HG03196 (cell line): ENCODE measurements at regions not wholly inside any gene's neighbourhood (a gene's known extent, or its start where the extent isn't known, plus 50 kb on each side); places are given as distances from the start of the nearest gene placed in this dataset.

Experiments
- ATAC-seq: cut with Tn5 transposase; IDR thresholded peaks from one replicate; pipeline ENCODE4 v1.9.1; 2021; ENCODE audit not compliant: unreplicated experiment

GRCh38 chr13:84418041-84418440 is 535.8 kb upstream of the SLITRK1 start:
- ATAC-seq, result no peak

DNA sequence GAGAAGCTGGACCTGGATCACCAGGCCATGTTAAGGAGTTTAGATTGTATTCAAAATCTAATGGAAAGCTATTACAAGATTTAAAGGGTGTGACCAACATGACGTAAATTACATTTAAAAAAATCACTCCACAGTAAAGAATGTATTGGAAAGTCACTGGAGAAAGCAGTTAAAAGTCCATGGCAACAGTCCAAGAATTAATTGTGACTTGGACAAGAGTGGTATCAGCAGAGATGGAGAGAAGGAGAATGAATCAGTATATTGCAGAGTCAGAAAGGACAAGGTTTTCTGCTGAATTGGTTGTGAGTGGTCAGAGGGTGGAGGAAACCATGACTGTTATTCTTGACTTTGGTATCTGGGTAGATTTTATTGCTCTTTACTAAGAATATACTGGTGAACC is 535.1 kb upstream of the SLITRK1 start:
- ATAC-seq, result no peak

DNA sequence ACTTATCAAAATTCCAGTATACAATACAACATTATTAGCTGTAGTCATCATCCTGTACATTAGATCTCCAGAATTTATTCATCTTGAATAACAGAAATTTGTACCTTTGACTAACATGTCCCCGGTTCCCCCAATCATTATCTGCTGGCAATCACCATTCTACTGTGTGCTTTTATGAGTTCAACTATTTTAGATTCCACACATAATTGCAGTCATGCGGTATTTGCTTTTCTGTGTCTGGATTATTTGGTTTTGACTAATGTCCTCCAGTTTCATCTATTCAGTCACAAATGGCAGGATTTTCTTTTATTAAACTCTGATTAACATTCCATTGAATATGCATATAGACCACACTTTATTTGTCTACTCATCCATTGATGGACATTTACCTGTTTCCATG is 530.7 kb upstream of the SLITRK1 start:
- ATAC-seq, result no peak

GRCh38 chr13:84405286-84405685 is 523.0 kb upstream of the SLITRK1 start:
- no peak for ATAC-seq

DNA sequence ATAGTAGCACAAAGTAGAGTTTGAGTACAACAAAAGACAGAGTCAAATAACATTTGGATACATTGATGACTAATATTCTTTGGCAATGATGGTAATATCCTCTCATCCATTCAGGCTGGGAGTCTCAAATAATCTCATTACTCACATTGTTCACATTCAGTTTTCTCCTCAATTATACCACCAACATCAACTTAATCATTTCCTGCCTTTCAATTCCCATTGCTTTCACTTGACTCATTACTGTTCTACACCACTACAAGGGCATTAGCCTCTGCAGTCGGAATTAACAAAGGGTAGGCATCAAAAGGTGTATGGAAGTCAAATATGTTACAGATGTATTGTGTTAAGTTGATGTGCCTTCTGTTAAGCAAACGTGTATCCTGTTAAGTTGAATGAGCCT is 518.4 kb upstream of the SLITRK1 start:
- ATAC-seq, result no peak

GRCh38 chr13:84399320-84400085 is 517.2 kb upstream of the SLITRK1 start:
- no peak for ATAC-seq

- no peak for ATAC-seq
These were observed 511.8 kb upstream of the SLITRK1 start for GRCh38 chr13:84393981-84394625.

- ATAC-seq, result no peak
These were observed 498.6 kb upstream of the SLITRK1 start for GRCh38 chr13:84380866-84381265.

- no peak for ATAC-seq
These were observed 494.8 kb upstream of the SLITRK1 start for GRCh38 chr13:84377106-84377505.

- ATAC-seq, result no peak
These were observed 484.2 kb upstream of the SLITRK1 start for GRCh38 chr13:84366506-84366905.

GRCh38 chr13:84362777-84363176 is 480.5 kb upstream of the SLITRK1 start:
- no peak for ATAC-seq

DNA sequence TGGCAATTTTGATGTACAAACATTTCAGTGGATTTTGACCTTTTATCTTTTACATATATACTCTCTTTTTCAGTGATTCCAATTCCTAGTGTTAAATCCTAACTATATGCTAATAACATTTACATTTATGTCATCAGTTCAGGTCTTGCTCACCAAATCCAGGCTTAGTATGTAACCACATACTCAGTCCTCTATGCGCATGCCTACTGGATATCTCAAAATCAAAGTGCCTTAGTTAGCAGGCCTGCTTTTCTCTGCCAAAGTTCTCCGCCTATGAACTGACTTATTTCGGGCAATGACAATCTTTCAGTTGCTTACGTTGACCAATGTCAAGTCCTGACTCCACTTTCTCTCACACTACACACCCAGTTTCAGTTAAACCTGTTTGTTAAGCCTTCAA is 478.5 kb upstream of the SLITRK1 start:
- no peak for ATAC-seq

DNA sequence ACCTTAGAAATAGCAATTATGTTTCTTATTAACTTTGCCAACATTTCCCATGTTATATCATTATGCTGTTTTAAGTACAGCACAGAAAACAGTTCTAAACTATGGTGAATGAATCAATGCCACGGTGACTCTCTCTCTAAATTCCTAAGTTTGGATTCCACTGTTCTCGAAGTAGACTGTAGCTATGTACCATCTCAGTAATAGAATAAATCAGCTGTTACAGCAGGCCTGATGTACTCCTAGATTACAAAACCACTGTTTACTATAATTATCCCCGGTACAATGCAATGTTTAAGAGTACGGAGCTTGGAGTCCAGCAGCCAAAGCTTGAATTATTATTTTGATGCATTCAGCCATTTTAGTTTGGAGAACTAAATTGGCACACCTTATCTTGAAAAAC is 476.3 kb upstream of the SLITRK1 start:
- ATAC-seq, result no peak

- ATAC-seq, result no peak
These were observed 470.7 kb upstream of the SLITRK1 start for GRCh38 chr13:84352946-84353345.

DNA sequence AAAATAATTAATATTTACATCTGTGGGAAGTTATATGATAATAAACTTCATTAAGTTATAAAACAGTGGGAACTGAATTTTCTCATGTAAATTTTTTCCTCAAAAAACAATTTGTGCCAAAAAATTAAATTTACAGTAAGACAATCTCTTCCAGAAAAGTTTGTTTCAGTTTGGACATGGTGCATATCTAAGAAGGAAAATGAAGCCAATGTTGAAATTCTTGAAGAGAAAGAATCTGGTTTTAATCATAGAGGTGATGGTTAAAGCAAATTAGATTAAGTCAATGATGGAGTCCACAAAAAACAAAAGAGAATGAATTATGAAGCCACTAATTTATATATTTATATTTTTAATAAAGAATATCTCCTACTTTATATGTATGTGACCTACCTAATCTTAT is 457.2 kb upstream of the SLITRK1 start:
- no peak for ATAC-seq

GRCh38 chr13:84332346-84332745 is 450.1 kb upstream of the SLITRK1 start:
- ATAC-seq, result no peak

- ATAC-seq, result no peak
These were observed 433.3 kb upstream of the SLITRK1 start for GRCh38 chr13:84315527-84315926.

- ATAC-seq, result no peak
These were observed 420.8 kb upstream of the SLITRK1 start for GRCh38 chr13:84303035-84303434.

DNA sequence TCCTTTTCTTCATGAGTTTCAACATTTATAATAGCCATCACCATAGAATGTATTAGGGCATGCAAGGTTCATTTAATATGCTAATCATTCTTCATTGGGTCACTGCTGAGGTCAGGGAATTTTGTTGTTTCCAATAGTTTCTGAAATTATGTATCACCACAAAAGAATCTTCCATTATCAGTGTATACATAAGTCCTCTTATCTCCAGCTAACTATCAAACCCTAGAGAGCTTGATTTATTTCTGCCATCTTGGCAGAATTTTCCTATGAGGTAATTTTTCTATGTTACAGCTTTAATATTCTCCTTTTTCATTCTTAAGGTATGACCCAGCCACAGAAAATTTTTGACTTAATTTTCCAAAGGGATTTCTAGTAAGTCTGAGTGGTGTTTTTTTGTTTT is 415.0 kb upstream of the SLITRK1 start:
- ATAC-seq, result no peak

- no peak for ATAC-seq
These were observed 414.1 kb upstream of the SLITRK1 start for GRCh38 chr13:84296401-84296800.

- ATAC-seq, result no peak
These were observed 412.3 kb upstream of the SLITRK1 start for GRCh38 chr13:84294576-84294975.

GRCh38 chr13:84290386-84290785 is 408.1 kb upstream of the SLITRK1 start:
- no peak for ATAC-seq

DNA sequence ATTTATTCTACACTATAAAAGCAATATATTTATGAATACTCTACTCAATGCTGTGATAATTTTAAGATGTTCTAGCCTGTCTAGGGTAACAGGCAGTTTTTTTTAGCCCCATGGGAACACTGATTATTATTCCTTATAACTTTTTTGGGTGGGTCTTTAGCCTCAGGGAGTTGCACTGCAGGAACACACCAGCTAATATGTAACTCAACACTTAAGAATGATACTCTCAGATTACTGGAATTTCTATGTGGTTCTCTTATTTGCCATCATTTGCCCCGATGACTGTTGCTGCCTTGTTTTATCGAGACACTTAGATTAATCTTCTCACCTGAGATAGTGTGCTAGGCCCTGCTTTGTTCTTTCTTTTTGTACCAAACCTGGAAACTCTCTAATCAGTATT is 396.9 kb upstream of the SLITRK1 start:
- ATAC-seq, result no peak
